ENCODE measurements at regions not wholly inside any gene's neighbourhood (a gene's known extent, or its start where the extent isn't known, plus 50 kb on each side); places are given as distances from the start of the nearest gene placed in this dataset.

GRCh38 chr2:5788447-5788846, 96.3 kb downstream of the SOX11 start:
- Histone ChIP-seq H4K20me1 (no peaks in the 10 kb centered on the region), H3K9me3 (peaks cover 23% of the 10 kb centered on the region), H3K27ac (no peak overlapping the region), H3K4me3 (no peak overlapping the region), H3K9ac (no peak overlapping the region), H3K27me3 (no peaks in the 10 kb centered on the region), H3K36me3 (no peaks in the 10 kb centered on the region), H3K4me2 (no peak overlapping the region), H3K4me1 (no peaks in the 10 kb centered on the region)
- TF ChIP-seq Cebpa-rat (IDR thresholded peaks at IDR 0.05), result no peak

GRCh38 chr2:5791371-5791770, 99.2 kb downstream of the SOX11 start:
- no peaks in the 10 kb centered on the region for H3K4me1 ChIP-seq
- no peaks in the 10 kb centered on the region for H3K36me3 ChIP-seq
- TF ChIP-seq Cebpa-rat (IDR thresholded peaks at IDR 0.05), result no peak
- no peaks in the 10 kb centered on the region for H3K27me3 ChIP-seq
- H3K27ac ChIP-seq, result no peak overlapping the region
- no peaks in the 10 kb centered on the region for H4K20me1 ChIP-seq
- no peak overlapping the region for H3K9ac ChIP-seq
- peaks cover 23% of the 10 kb centered on the region for H3K9me3 ChIP-seq
- no peak overlapping the region for H3K4me3 ChIP-seq
- no peak overlapping the region for H3K4me2 ChIP-seq

- H4K20me1 ChIP-seq, result no peaks in the 10 kb centered on the region
- no peaks in the 10 kb centered on the region for H3K27me3 ChIP-seq
- H3K4me3 ChIP-seq, result no peak overlapping the region
- H3K9ac ChIP-seq, result no peak overlapping the region
- H3K27ac ChIP-seq, result no peak overlapping the region
- no peaks in the 10 kb centered on the region for H3K36me3 ChIP-seq
- no peaks in the 10 kb centered on the region for H3K4me1 ChIP-seq
- no peak for TF ChIP-seq Cebpa-rat (IDR thresholded peaks at IDR 0.05)
- H3K4me2 ChIP-seq, result no peak overlapping the region
- H3K9me3 ChIP-seq, result peaks cover 9% of the 10 kb centered on the region
Measured at GRCh38 chr2:5794012-5794411, 101.8 kb downstream of the SOX11 start.

- no peak overlapping the region for H3K4me3 ChIP-seq
- H3K36me3 ChIP-seq, result no peaks in the 10 kb centered on the region
- no peaks in the 10 kb centered on the region for H3K4me1 ChIP-seq
- H3K27ac ChIP-seq, result no peak overlapping the region
- no peaks in the 10 kb centered on the region for H3K27me3 ChIP-seq
- no peak overlapping the region for H3K4me2 ChIP-seq
- no peaks in the 10 kb centered on the region for H3K9me3 ChIP-seq
- H4K20me1 ChIP-seq, result no peaks in the 10 kb centered on the region
- no peak for TF ChIP-seq Cebpa-rat (IDR thresholded peaks at IDR 0.05)
- no peak overlapping the region for H3K9ac ChIP-seq
Measured at GRCh38 chr2:5798084-5798483, 105.9 kb downstream of the SOX11 start.

GRCh38 chr2:5799348-5799747, 107.2 kb downstream of the SOX11 start:
- Histone ChIP-seq H3K27ac (no peak overlapping the region), H3K9me3 (no peaks in the 10 kb centered on the region), H3K4me2 (no peak overlapping the region), H4K20me1 (no peaks in the 10 kb centered on the region), H3K27me3 (no peaks in the 10 kb centered on the region), H3K9ac (no peak overlapping the region), H3K36me3 (no peaks in the 10 kb centered on the region), H3K4me3 (no peak overlapping the region), H3K4me1 (no peaks in the 10 kb centered on the region)
- TF ChIP-seq Cebpa-rat (IDR thresholded peaks at IDR 0.05), result no peak

- Histone ChIP-seq H3K27me3 (no peaks in the 10 kb centered on the region), H3K4me2 (no peak overlapping the region), H4K20me1 (no peaks in the 10 kb centered on the region), H3K4me1 (no peaks in the 10 kb centered on the region), H3K9ac (no peak overlapping the region), H3K9me3 (no peaks in the 10 kb centered on the region), H3K36me3 (no peaks in the 10 kb centered on the region), H3K4me3 (no peak overlapping the region), H3K27ac (no peak overlapping the region)
- no peak for TF ChIP-seq Cebpa-rat (IDR thresholded peaks at IDR 0.05)
Measured at GRCh38 chr2:5803547-5803946, 111.4 kb downstream of the SOX11 start.

GRCh38 chr2:5818961-5819600, 126.9 kb downstream of the SOX11 start:
- H3K27me3 ChIP-seq, result no peaks in the 10 kb centered on the region
- H4K20me1 ChIP-seq, result no peaks in the 10 kb centered on the region
- TF ChIP-seq Cebpa-rat (IDR thresholded peaks at IDR 0.05), result no peak
- no peak overlapping the region for H3K27ac ChIP-seq
- H3K4me2 ChIP-seq, result no peak overlapping the region
- no peaks in the 10 kb centered on the region for H3K36me3 ChIP-seq
- no peaks in the 10 kb centered on the region for H3K9me3 ChIP-seq
- H3K4me1 ChIP-seq, result no peaks in the 10 kb centered on the region
- H3K9ac ChIP-seq, result no peak overlapping the region
- H3K4me3 ChIP-seq, result no peak overlapping the region

GRCh38 chr2:5824126-5824525, 131.9 kb downstream of the SOX11 start:
- no peak for TF ChIP-seq Cebpa-rat (IDR thresholded peaks at IDR 0.05)
- no peaks in the 10 kb centered on the region for H3K9me3 ChIP-seq

GRCh38 chr2:5825686-5826085, 133.5 kb downstream of the SOX11 start:
- Histone ChIP-seq H3K4me1 (no peaks in the 10 kb centered on the region), H3K9me3 (no peaks in the 10 kb centered on the region), H3K4me3 (no peak overlapping the region), H3K9ac (no peak overlapping the region), H3K27ac (no peak overlapping the region), H3K4me2 (no peak overlapping the region), H3K36me3 (no peaks in the 10 kb centered on the region), H3K27me3 (no peaks in the 10 kb centered on the region), H4K20me1 (no peaks in the 10 kb centered on the region)
- no peak for TF ChIP-seq Cebpa-rat (IDR thresholded peaks at IDR 0.05)

More at GRCh38 chr2:5824126-5824525, 131.9 kb downstream of the SOX11 start:
- no peaks in the 10 kb centered on the region for H3K36me3 ChIP-seq
- no peak overlapping the region for H3K27ac ChIP-seq
- no peaks in the 10 kb centered on the region for H4K20me1 ChIP-seq
- no peak overlapping the region for H3K4me3 ChIP-seq
- no peak overlapping the region for H3K4me2 ChIP-seq
- no peaks in the 10 kb centered on the region for H3K27me3 ChIP-seq
- no peak overlapping the region for H3K9ac ChIP-seq
- H3K4me1 ChIP-seq, result no peaks in the 10 kb centered on the region

- no peaks in the 10 kb centered on the region for H4K20me1 ChIP-seq
- no peak for TF ChIP-seq Cebpa-rat (IDR thresholded peaks at IDR 0.05)
- H3K4me3 ChIP-seq, result no peak overlapping the region
- H3K4me2 ChIP-seq, result no peak overlapping the region
- no peaks in the 10 kb centered on the region for H3K4me1 ChIP-seq
- H3K9me3 ChIP-seq, result no peaks in the 10 kb centered on the region
- no peak overlapping the region for H3K27ac ChIP-seq
- no peak overlapping the region for H3K9ac ChIP-seq
- H3K36me3 ChIP-seq, result no peaks in the 10 kb centered on the region
- no peaks in the 10 kb centered on the region for H3K27me3 ChIP-seq
Measured at GRCh38 chr2:5826979-5827655, 134.9 kb downstream of the SOX11 start.

Measured in BLaER1 (cell line).